HCT116 (cell line): ENCODE measurements at regions not wholly inside any gene's neighbourhood (a gene's known extent, or its start where the extent isn't known, plus 50 kb on each side); places are given as distances from the start of the nearest gene placed in this dataset.

ENCODE experiments used
- ATAC-seq: fragments of 200-7000 bp; cut with Tn5 transposase; 2 replicates; pipeline ENCODE4 v1.9.1; 2020; ENCODE audit warnings: mild to moderate bottlenecking, moderate library complexity
- BruUV-seq: library from RNA; stranded (reverse); fragments of 400-500 nt; replicated peaks from 2 replicates; lab custom pipeline; 2021; lab: Mats Ljungman, UMichigan
- CTCF ChIA-PET: fragments of 300-600 bp; sonication (Branson Sonifier 250); formaldehyde crosslinking; loops from one replicate; lab custom pipeline; 2021; ENCODE audit warnings: antibody characterized with exemption; lab: Charles Lee
- POLR2A ChIA-PET: fragments of 300-600, 350-600 bp; sonication (Branson Sonifier 250); formaldehyde crosslinking; loops from one replicate; lab custom pipeline; 2021; ENCODE audit warnings: antibody characterized with exemption; lab: Charles Lee
- RAD21 ChIA-PET, 2 experiments: fragments of 300-600 bp; sonication (Branson Sonifier 250); formaldehyde crosslinking; loops; one replicate each; lab custom pipeline; 2023; ENCODE audit warnings: low total read pairs in 2 of 2; ENCODE audit not compliant: uncharacterized antibody in 2 of 2, unreplicated experiment in 2 of 2, low non-redundant PET in 1 of 2; lab: Charles Lee
- DNase-seq: peaks from one replicate; pipeline ENCODE4 v3.0.0-alpha.2; 2010; ENCODE audit warnings: low read depth, low spot score
- H2AFZ ChIP-seq: fragments of 200-600 bp; shearing (Covaris generic), sonication (generic); 2 replicates; pipeline ENCODE4 v1.6.1; 2017; ENCODE audit warnings: low read depth, mixed run types, mixed read lengths, antibody characterized with exemption, low read length; ENCODE audit not compliant: poor library complexity, severe bottlenecking
- H3K27ac ChIP-seq: 2 replicates; pipeline ENCODE4 v1.5.1; 2012; ENCODE audit warnings: low read depth, low read length
- H3K27me3 ChIP-seq: fragments of 200-600 bp; sonication (generic); 2 replicates; pipeline ENCODE4 v1.6.1; 2016; ENCODE audit warnings: mixed run types, low read length, mixed read lengths; ENCODE audit not compliant: insufficient read depth
- H3K36me3 ChIP-seq, 2 experiments: fragments of 200-500 bp in 1 of 2; fragments of 200-600 bp in 1 of 2; sonication (Bioruptor generic) in 1 of 2; sonication (generic) in 1 of 2; 2 replicates each; pipeline versions ENCODE4 v1.5.1 to v1.6.1; 2014 to 2016; ENCODE audit warnings: low read length in 2 of 2, inconsistent platforms in 1 of 2, mixed read lengths in 1 of 2, mixed run types in 1 of 2; ENCODE audit not compliant: insufficient read depth in 2 of 2, control insufficient read depth in 1 of 2
- H3K4me1 ChIP-seq, 2 experiments: fragments of 200-600 bp in 1 of 2; sonication (generic) in 1 of 2; 2 replicates each; pipeline versions ENCODE4 v1.5.1 to v1.6.1; 2012 to 2017; ENCODE audit warnings: low read length in 2 of 2, inconsistent platforms in 1 of 2, mild to moderate bottlenecking in 1 of 2, mixed read lengths in 1 of 2, mixed run types in 1 of 2, moderate library complexity in 1 of 2; ENCODE audit not compliant: insufficient read depth in 2 of 2, control insufficient read depth in 1 of 2
- H3K4me2 ChIP-seq: fragments of 200-600 bp; sonication (generic); 2 replicates; pipeline ENCODE4 v1.6.1; 2017; ENCODE audit warnings: mixed run types, low read length, mixed read lengths
- H3K4me3 ChIP-seq, 2 experiments: fragments of 200-600 bp in 1 of 2; sonication (generic) in 1 of 2; replicated peaks in 1 of 2; 2 replicates each; pipeline ENCODE4 v1.5.1; 2011 to 2016; ENCODE audit warnings: low read length in 2 of 2, control low read depth in 1 of 2, low read depth in 1 of 2, mild to moderate bottlenecking in 1 of 2, mixed read lengths in 1 of 2, mixed run types in 1 of 2
- H3K79me2 ChIP-seq: fragments of 200-600 bp; sonication (generic); 2 replicates; pipeline ENCODE4 v1.6.1; 2017; ENCODE audit warnings: mild to moderate bottlenecking, mixed run types, low read length, moderate library complexity, mixed read lengths; ENCODE audit not compliant: insufficient read depth
- H3K9ac ChIP-seq: fragments of 200-600 bp; sonication (generic); 2 replicates; pipeline ENCODE4 v1.6.1; 2016; ENCODE audit warnings: low read length, mixed read lengths
- H3K9me2 ChIP-seq: fragments of 200-600 bp; sonication (generic), shearing (Covaris generic); 2 replicates; pipeline ENCODE4 v1.6.1; 2017; ENCODE audit warnings: mixed run types, mild to moderate bottlenecking, moderate library complexity; ENCODE audit not compliant: insufficient read depth
- H3K9me3 ChIP-seq, 2 experiments: fragments of 200-500 bp in 1 of 2; fragments of 200-600 bp in 1 of 2; sonication (Bioruptor generic) in 1 of 2; sonication (generic) in 1 of 2; 2 replicates each; pipeline ENCODE4 v1.6.1; 2014 to 2017; ENCODE audit warnings: low read length in 2 of 2, mixed read lengths in 2 of 2, inconsistent platforms in 1 of 2, low read depth in 1 of 2, mild to moderate bottlenecking in 1 of 2, mixed run types in 1 of 2, moderate library complexity in 1 of 2; ENCODE audit not compliant: control insufficient read depth in 1 of 2, insufficient read depth in 1 of 2
- H4K20me1 ChIP-seq: fragments of 200-600 bp; sonication (generic), shearing (Covaris generic); 2 replicates; pipeline ENCODE4 v1.6.1; 2017; ENCODE audit warnings: mixed run types, mild to moderate bottlenecking, moderate library complexity; ENCODE audit not compliant: insufficient read depth
- ATF3 ChIP-seq: IDR thresholded peaks from 2 replicates; pipeline ENCODE4 v1.6.1; 2012
- CBX3 ChIP-seq: IDR thresholded peaks from 2 replicates; pipeline ENCODE4 v1.6.1; 2012; ENCODE audit warnings: low read depth
- CTCF ChIP-seq, 3 experiments: fragments of 200-600 bp in 1 of 3; sonication (generic) in 1 of 3; IDR thresholded peaks in 2 of 3; conservative IDR thresholded peaks in 1 of 3; 2 replicates each; pipeline ENCODE4 v1.5.1; 2012 to 2017; ENCODE audit warnings: low read depth in 2 of 3, low read length in 2 of 3, antibody characterized with exemption in 1 of 3, borderline replicate concordance in 1 of 3, control low read depth in 1 of 3, mild to moderate bottlenecking in 1 of 3, mixed read lengths in 1 of 3, mixed run types in 1 of 3, moderate library complexity in 1 of 3; ENCODE audit not compliant: insufficient read depth in 1 of 3
- EGR1 ChIP-seq: IDR thresholded peaks from 2 replicates; pipeline ENCODE4 v1.6.1; 2012; ENCODE audit warnings: low read depth
- ELF1 ChIP-seq: IDR thresholded peaks from 2 replicates; pipeline ENCODE4 v1.6.1; 2012; ENCODE audit warnings: low read depth, borderline replicate concordance
- RAD21 ChIP-seq: IDR thresholded peaks from 2 replicates; pipeline ENCODE4 v1.6.1; 2012; ENCODE audit warnings: low read depth, mild to moderate bottlenecking
- REST ChIP-seq: IDR thresholded peaks from 2 replicates; pipeline ENCODE4 v1.6.1; 2012; ENCODE audit warnings: low read depth
- SIN3A ChIP-seq: IDR thresholded peaks from 2 replicates; pipeline ENCODE4 v1.6.1; 2012; ENCODE audit warnings: low read depth
- SP1 ChIP-seq: IDR thresholded peaks from 2 replicates; pipeline ENCODE4 v1.6.1; 2012; ENCODE audit warnings: low read depth
- ZBTB33 ChIP-seq: IDR thresholded peaks from 2 replicates; pipeline ENCODE4 v1.6.1; 2011; ENCODE audit warnings: mild to moderate bottlenecking, low read length, moderate library complexity; ENCODE audit not compliant: insufficient replicate concordance; ENCODE audit errors: extremely low read depth
- ZFX ChIP-seq: fragments of 450-650 bp; IDR thresholded peaks from 2 replicates; pipeline ENCODE4 v1.6.1; 2017
- ZNF274 ChIP-seq: fragments of 200-500 bp; sonication (Bioruptor generic); IDR thresholded peaks from 2 replicates; pipeline ENCODE4 v1.6.1; 2014; ENCODE audit warnings: mild to moderate bottlenecking, low read depth, low read length, inconsistent platforms
- intact Hi-C: fragments of 100-400 bp; cut with micrococcal nuclease; formaldehyde crosslinking; loops from 2 replicates; pipeline ENCODE4 v1.10.0; 2022

- no peak for TF ChIP-seq ZBTB33
- TF ChIP-seq SIN3A: no peak
- TF ChIP-seq CTCF (IDR thresholded peaks at IDR 0.05 in 2 of 3, conservative IDR thresholded peaks at IDR 0.05 in 1 of 3; ENCODE audit: borderline replicate concordance in 1 of 3, insufficient read depth in 1 of 3, low read depth in 2 of 3, low read length in 2 of 3): no peak
These were observed 497.3 kb upstream of the BOD1L1 start (continued) for GRCh38 chr4:14124816-14125215.

- H2AFZ ChIP-seq: no peak overlapping the region
- H3K4me2 ChIP-seq: no peak overlapping the region
- no TSS peak for BruUV-seq
- ATAC-seq (no peak), DNase-seq (no peak)
- no peaks in the 10 kb centered on the region for H3K36me3 ChIP-seq
- intact Hi-C loops: no loop called here
- no peak overlapping the region for H3K27ac ChIP-seq
- H3K79me2 ChIP-seq: no peaks in the 10 kb centered on the region
- no peaks in the 10 kb centered on the region for H3K4me1 ChIP-seq
- H3K27me3 ChIP-seq: no peaks in the 10 kb centered on the region
- ChIA-PET POLR2A (no interaction called here), CTCF (no interaction called here), RAD21 (no interaction called here)
- H3K4me3 ChIP-seq: no peak overlapping the region
- H3K9me2 ChIP-seq: no peaks in the 10 kb centered on the region
- no peak overlapping the region for H3K9ac ChIP-seq
- no peaks in the 10 kb centered on the region for H4K20me1 ChIP-seq
- H3K9me3 ChIP-seq: peaks cover 0 to 23% of the 10 kb centered on the region in 2 experiments; a peak in 2 of 4 replicates
- TF ChIP-seq SIN3A: no peak
- no peak for TF ChIP-seq REST
- no peak for TF ChIP-seq RAD21
- TF ChIP-seq ZNF274: no peak
- no peak for TF ChIP-seq ATF3
- no peak for TF ChIP-seq CTCF (IDR thresholded peaks at IDR 0.05 in 2 of 3, conservative IDR thresholded peaks at IDR 0.05 in 1 of 3; ENCODE audit: borderline replicate concordance in 1 of 3, insufficient read depth in 1 of 3, low read depth in 2 of 3, low read length in 2 of 3)
- TF ChIP-seq EGR1: no peak
- TF ChIP-seq CBX3: no peak
- TF ChIP-seq ZFX: no peak
- no peak for TF ChIP-seq SP1
- no peak for TF ChIP-seq ELF1
These were observed 498.0 kb upstream of the BOD1L1 start for GRCh38 chr4:14125375-14126129.
